Stimulated activated CD4-positive, alpha-beta T cell treated with anti-CD3 and anti-CD28 coated beads, Interleukin-4, amount 100 ng/mL, for 1 hour (primary cell): ENCODE measurements at regions not wholly inside any gene's neighbourhood (a gene's known extent, or its start where the extent isn't known, plus 50 kb on each side); places are given as distances from the start of the nearest gene placed in this dataset.
"Not testable (repeated sequence)": the region's sequence is repeated elsewhere in the genome, so short reads cannot be mapped to it uniquely, and the experiment has no call there.

ENCODE experiments used
- DNase-seq: peaks from one replicate; pipeline ENCODE4 v3.0.0-alpha.2; 2020

GRCh38 chr11:71150859-71151258 is 101.5 kb downstream of the SHANK2 start:
- DNase-seq = no peak

DNA sequence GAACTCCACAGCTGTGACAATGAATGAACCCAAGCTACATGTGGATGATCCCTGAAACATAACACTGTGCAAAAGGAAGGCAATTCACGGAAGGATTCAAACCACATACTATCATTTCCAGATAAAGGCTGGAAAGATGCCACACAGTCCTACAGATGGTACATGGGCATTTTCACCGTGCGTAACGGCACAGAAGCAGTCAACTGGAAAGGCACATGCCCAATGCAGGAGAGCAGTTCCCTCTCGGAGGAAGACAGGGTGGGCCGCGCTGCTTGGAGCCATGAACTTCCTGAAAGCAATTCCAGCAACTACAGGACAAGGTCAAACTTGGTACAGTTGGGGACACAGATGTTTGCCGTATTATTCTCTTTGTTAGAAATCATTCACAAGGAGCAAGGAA is 103.7 kb downstream of the SHANK2 start:
- DNase-seq = no peak

DNA sequence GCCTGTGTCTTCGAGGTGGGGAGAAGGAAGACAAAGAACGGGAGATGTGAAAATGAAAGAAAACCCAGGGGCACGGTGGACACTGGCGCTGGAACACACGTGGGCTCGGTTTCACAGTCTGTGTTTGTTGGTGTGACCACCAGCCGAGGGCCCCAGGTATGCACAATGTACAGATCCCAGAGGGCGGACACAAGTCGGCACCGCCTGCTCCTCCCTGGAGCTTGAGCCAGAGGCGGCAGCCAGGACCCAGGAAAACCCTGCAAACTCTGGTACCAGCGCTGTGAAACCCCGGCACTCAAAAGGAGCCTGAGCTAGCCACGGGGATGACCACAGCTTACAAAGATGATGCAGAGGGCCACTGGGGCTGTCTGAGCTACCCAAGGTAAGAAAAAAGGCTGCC is 105.0 kb downstream of the SHANK2 start:
- no peak for DNase-seq

DNA sequence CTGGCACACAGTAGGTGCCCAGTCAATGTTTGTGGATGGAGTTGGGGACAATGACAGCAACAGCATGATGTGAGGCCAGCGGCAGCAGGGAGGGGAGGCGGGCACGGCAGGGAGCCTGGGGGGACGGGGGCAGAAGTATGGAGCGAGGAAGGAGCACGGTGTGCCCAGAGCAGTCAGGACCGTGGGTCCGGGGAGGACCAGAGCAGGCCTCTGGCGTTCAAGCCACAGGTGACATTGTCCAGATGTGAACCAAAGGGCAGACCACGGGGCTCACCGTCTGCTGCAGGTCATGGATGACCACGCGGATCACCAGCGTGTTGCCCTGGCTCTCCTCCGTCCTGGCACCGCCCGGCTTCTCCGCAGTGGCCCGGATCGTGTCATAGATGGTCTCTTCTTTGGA is 105.5 kb downstream of the SHANK2 start:
- no peak for DNase-seq

GRCh38 chr11:71145988-71146824 is 106.2 kb downstream of the SHANK2 start:
- DNase-seq = no peak

- DNase-seq = no peak
These were observed 107.0 kb downstream of the SHANK2 start for GRCh38 chr11:71145368-71145767.

DNA sequence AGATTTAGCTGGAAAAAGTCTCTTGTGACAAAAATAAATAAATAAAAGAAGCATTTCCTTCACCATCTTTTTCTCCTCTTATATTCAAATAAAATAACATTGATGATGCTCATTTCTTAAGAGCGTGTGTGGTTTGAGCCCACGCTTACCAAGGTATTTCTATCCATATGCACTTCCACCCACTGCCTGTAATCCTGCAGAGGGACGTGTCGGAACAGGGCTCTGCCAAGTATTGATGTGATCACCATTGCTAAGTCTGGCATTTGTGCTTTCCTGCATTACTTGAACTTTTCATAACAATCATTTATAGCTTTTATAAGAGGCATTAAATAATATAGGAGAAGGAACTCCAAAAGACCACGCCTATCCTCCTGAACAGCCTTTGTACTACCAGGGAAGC is 107.6 kb downstream of the SHANK2 start:
- DNase-seq = no peak

DNA sequence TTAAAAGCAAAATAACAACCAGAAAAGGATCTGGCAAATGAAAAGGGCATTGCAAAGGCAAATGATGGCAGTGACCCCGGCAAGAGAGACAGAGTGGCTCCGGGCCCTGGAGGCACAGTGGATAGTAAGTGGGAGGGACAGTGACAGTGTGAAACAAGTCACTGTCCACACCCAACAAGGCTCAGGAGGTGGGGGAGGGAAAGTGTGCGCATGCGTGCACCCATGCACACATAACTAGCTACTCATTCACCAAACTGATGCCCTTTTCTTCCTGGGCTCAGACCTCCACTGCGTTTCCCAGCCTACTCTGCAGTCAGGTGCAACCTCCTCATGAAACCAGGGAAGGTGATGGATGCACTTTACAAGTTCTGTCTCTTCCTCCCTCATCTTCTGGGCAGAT is 108.4 kb downstream of the SHANK2 start:
- no peak for DNase-seq

GRCh38 chr11:71140206-71140919 is 112.0 kb downstream of the SHANK2 start:
- no peak for DNase-seq

GRCh38 chr11:71139516-71140205 is 112.7 kb downstream of the SHANK2 start:
- no peak for DNase-seq

DNA sequence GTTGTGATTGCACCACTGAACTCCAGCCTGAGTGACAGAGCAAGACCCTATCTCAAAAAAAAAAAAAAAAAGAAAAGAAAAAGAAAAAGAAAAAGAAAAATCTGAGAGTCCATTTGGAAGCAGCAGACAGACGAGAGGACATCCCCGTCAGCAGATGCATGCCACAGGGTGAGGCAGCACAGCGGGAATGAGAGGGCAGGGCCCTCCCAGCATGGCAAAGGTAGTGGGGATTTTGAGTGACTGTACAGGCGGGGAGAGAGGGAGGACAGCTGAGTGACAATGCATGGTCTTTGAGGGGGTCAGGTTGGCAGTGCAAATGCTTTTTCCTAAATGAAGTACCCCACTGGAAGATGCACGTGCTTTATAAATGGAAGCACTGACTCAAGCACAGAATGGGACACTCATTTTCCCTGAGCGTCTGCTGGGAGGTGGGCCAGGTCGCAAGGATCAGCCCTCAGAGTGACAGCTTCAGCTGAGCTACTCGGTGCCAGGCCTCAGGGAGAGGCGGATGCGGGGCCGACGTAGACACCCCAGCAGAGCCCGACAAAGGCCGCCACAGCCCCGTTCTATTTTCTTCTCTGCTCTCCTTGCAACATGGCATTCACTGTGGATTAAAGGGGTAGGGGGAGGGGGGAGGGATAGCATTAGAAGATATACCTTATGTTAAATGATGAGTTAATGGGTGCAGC is 113.5 kb downstream of the SHANK2 start:
- no peak for DNase-seq

DNA sequence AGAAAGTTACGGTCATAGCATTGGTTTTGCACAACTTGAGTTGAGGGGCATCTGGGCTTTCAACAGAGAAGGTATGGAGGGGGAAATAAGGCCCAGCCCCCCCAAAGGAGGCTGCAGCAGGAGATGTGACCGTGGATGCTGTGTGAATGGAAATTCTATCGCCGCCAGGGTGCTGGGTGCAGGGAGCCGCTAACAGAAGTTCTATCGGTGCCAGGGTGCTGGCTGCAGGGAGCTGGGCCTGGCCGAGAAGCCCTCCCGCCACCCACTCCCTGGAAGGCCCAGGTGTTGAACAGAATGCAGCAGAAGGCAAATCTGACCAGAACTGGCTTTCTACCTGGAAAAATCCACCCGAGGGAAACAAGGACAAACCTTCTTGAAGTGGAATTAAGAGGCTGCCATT is 115.0 kb downstream of the SHANK2 start:
- no peak for DNase-seq

DNA sequence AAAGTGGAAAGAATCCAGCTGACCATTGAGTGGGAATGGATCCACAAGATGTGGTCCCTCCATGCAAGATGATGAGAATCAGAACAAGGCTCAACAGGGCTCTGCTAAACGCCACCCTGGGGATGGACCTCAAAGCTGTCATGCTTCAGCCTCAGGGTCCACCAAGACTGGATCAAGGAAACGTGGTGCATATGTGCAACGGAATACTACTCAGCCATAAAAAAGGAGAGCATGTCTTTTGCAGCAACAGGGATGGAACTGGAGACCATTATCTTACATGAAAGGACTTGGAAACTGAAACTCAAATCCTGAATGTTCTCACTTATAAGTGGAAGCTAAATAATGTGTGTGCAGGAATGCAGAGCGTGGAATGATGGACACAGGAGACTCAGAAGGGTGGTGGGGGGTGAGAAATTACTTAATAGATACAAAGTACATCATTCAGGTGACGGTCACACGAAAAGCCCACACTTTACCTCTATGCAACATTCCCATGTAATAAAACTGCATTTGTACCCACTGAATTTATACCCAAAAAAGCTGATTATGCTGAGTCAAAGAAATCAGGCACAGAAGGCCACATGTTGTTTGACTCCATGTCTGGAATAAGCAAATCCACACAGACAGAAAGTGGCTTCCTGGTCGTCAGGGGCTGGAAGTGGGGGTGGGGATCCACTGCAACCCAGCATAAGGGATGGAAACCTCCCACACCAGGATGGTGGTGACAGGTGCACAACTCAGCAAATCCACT is 116.1 kb downstream of the SHANK2 start:
- no peak for DNase-seq

- no peak for DNase-seq
These were observed 117.3 kb downstream of the SHANK2 start for GRCh38 chr11:71135112-71135511.

GRCh38 chr11:71133946-71134345 is 118.4 kb downstream of the SHANK2 start:
- no peak for DNase-seq

GRCh38 chr11:71131861-71132260 is 120.5 kb downstream of the SHANK2 start:
- no peak for DNase-seq

DNA sequence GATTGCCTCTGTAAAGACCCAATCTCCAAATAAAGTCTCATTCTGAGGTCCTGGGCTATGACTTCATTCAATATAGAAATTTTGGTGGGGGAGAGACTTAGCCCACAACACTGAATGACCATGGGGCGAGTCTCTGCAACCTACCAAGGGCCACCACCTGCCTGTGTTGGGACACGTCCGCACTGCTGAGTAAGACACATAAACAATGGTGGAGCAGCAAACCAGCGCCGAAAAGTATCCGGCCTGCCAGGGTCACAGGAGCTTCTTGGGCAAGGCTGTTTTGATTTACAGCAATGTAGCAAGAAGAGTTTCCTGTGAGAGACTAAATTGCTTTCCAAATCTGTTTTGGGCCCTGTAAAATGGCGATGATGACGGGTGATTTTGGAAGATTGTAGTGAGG is 122.3 kb downstream of the SHANK2 start:
- no peak for DNase-seq

DNA sequence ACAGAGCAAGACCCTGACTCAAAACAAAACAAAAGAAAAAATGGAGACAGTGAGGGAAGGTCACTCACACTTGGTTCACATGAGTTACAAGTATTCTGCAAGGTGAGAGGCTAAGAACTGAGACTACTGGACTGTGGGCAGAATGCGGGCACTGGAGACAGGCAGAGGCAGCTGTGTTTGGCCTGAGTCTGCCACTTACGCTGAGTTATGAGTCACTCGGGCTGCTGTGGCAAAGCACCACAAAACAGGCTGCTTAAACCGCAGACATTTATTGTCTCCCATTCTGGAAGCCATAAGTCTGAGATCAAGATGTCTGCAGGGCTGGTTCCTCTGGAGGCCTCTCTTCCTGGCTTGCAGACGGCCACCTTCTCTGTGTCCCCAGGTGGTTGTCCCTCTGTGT is 122.8 kb downstream of the SHANK2 start:
- DNase-seq = no peak

GRCh38 chr11:71127806-71128205 is 124.6 kb downstream of the SHANK2 start:
- DNase-seq = no peak

GRCh38 chr11:71126401-71126800 is 126.0 kb downstream of the SHANK2 start:
- DNase-seq = not testable (repeated sequence)

DNA sequence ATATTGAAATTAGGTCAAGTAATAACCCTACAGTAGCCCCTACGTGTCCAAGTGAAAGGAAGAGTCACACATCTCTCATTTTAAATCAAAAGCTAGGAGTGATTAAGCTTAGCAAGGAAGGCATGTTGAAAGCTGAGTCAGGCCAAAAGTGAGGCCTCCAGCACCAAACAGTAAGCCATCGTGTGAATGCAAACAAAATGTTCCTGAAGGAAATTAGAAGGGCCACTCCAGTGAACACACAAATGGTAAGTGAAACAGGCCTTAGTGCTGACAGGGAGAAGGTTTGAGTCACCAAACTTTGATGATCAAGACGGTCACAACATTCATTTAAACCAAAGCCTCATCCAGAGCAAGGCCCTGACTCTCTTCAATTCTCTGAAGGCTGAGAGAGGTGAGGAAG is 127.2 kb downstream of the SHANK2 start:
- DNase-seq = no peak

GRCh38 chr11:71124127-71124526 is 128.2 kb downstream of the SHANK2 start:
- DNase-seq = no peak
